GM23338 (cell line): ENCODE measurements at regions not wholly inside any gene's neighbourhood (a gene's known extent, or its start where the extent isn't known, plus 50 kb on each side); places are given as distances from the start of the nearest gene placed in this dataset.

Experiments used
- ATAC-seq: fragments of 200-7000 bp; cut with Tn5 transposase; 3 replicates; pipeline ENCODE4 v1.9.1; 2020
- DNase-seq: peaks from one replicate; pipeline ENCODE4 v3.0.0-alpha.2; 2015; ENCODE audit warnings: low spot score
- H2AFZ ChIP-seq: fragments of 200-600 bp; sonication (generic); 2 replicates; pipeline ENCODE4 v1.8.0; 2016; ENCODE audit warnings: antibody characterized with exemption, mild to moderate bottlenecking, moderate library complexity
- H3F3A ChIP-seq: fragments of 200-600 bp; sonication (generic); replicated peaks from 2 replicates; pipeline ENCODE4 v1.8.0; 2017; ENCODE audit warnings: antibody characterized with exemption, mixed run types, low read depth
- H3K27ac ChIP-seq: fragments of 200-600 bp; sonication (generic); 2 replicates; pipeline ENCODE4 v1.6.1; 2016; ENCODE audit warnings: low read depth
- H3K27me3 ChIP-seq: fragments of 200-600 bp; sonication (generic); 2 replicates; pipeline ENCODE4 v1.8.0; 2016; ENCODE audit warnings: mild to moderate bottlenecking, mixed run types, moderate library complexity; ENCODE audit not compliant: insufficient read depth
- H3K36me3 ChIP-seq: fragments of 200-600 bp; sonication (generic); 2 replicates; pipeline ENCODE4 v1.8.0; 2016; ENCODE audit warnings: mild to moderate bottlenecking; ENCODE audit not compliant: insufficient read depth
- H3K4me1 ChIP-seq: fragments of 200-600 bp; sonication (generic); 2 replicates; pipeline ENCODE4 v1.8.0; 2016; ENCODE audit warnings: mild to moderate bottlenecking, moderate library complexity; ENCODE audit not compliant: insufficient read depth
- H3K4me2 ChIP-seq: fragments of 200-600 bp; sonication (generic); 2 replicates; pipeline ENCODE4 v1.7.1; 2017; ENCODE audit warnings: mixed run types
- H3K4me3 ChIP-seq: fragments of 200-600 bp; sonication (generic); 2 replicates; pipeline ENCODE4 v1.6.1; 2016; ENCODE audit warnings: mixed run types
- H3K79me2 ChIP-seq: fragments of 200-600 bp; sonication (generic); replicated peaks from 2 replicates; pipeline ENCODE4 v1.8.0; 2017; ENCODE audit warnings: mild to moderate bottlenecking; ENCODE audit not compliant: insufficient read depth
- H3K9me2 ChIP-seq: fragments of 200-600 bp; sonication (generic); 2 replicates; pipeline ENCODE4 v1.8.0; 2017; ENCODE audit not compliant: insufficient read depth
- H4K20me1 ChIP-seq: fragments of 200-600 bp; sonication (generic); replicated peaks from 2 replicates; pipeline ENCODE4 v1.8.0; 2017; ENCODE audit warnings: mild to moderate bottlenecking; ENCODE audit not compliant: insufficient read depth
- H3K27ac Mint-ChIP-seq: 2 replicates; pipeline ENCODE4 v1.8.0; 2020; ENCODE audit warnings: inconsistent platforms, mild to moderate bottlenecking, moderate library complexity, mixed read lengths
- H3K27me3 Mint-ChIP-seq: 3 replicates; pipeline ENCODE4 v1.8.0; 2022; ENCODE audit warnings: low read depth, mild to moderate bottlenecking, moderate library complexity, mixed read lengths, inconsistent platforms; ENCODE audit not compliant: insufficient read depth, poor library complexity
- H3K36me3 Mint-ChIP-seq: 3 replicates; pipeline ENCODE4 v1.8.0; 2021; ENCODE audit warnings: low read depth, mild to moderate bottlenecking, inconsistent platforms, moderate library complexity, mixed read lengths
- H3K4me1 Mint-ChIP-seq: 3 replicates; pipeline ENCODE4 v1.8.0; 2020; ENCODE audit warnings: mild to moderate bottlenecking, inconsistent platforms, mixed read lengths
- H3K4me3 Mint-ChIP-seq: 3 replicates; pipeline ENCODE4 v1.8.0; 2021; ENCODE audit warnings: moderate library complexity, mild to moderate bottlenecking, inconsistent platforms, mixed read lengths
- H3K9me3 Mint-ChIP-seq: 3 replicates; pipeline ENCODE4 v1.8.0; 2020; ENCODE audit warnings: moderate library complexity, mild to moderate bottlenecking, inconsistent platforms, mixed read lengths
- CREB1 ChIP-seq: fragments of 250-450 bp; sonication (Bioruptor Pico); IDR thresholded peaks from 2 replicates; pipeline ENCODE4 v1.5.0; 2020; ENCODE audit warnings: low read depth, mild to moderate bottlenecking, moderate library complexity
- CTCF ChIP-seq, 2 experiments: fragments of 200-600 bp in 1 of 2; sonication (generic) in 1 of 2; conservative IDR thresholded peaks; 2 replicates each; pipeline versions ENCODE4 v1.5.1 to v1.6.1; 2016 to 2017; ENCODE audit warnings: antibody characterized with exemption in 2 of 2, low read depth in 2 of 2, mild to moderate bottlenecking in 2 of 2, moderate library complexity in 1 of 2
- EZH2 ChIP-seq: fragments of 200-600 bp; sonication (generic); IDR thresholded peaks from one replicate; pipeline ENCODE4 v1.8.0; 2017; ENCODE audit warnings: antibody characterized with exemption, mild to moderate bottlenecking, low read depth; ENCODE audit not compliant: unreplicated experiment
- EZH2phosphoT487 ChIP-seq: fragments of 200-600 bp; sonication (generic); IDR thresholded peaks from one replicate; pipeline ENCODE4 v1.8.1; 2018; ENCODE audit warnings: antibody characterized with exemption; ENCODE audit not compliant: unreplicated experiment
- JUNB ChIP-seq: IDR thresholded peaks from one replicate; pipeline ENCODE4 v1.6.1; 2016; ENCODE audit warnings: antibody characterized with exemption; ENCODE audit not compliant: unreplicated experiment
- ZNF114 ChIP-seq: fragments of 250-450 bp; sonication (Bioruptor Pico); IDR thresholded peaks from 2 replicates; pipeline ENCODE4 v1.5.0; 2020; ENCODE audit warnings: mild to moderate bottlenecking, moderate library complexity
- ZNF462 ChIP-seq: fragments of 250-450 bp; sonication (Bioruptor Pico); IDR thresholded peaks from 2 replicates; pipeline ENCODE4 v1.5.0; 2020; ENCODE audit warnings: mild to moderate bottlenecking, moderate library complexity

GRCh38 chr11:27213232-27213660 is 149.8 kb downstream of the CCDC34 start (continued):
- TF ChIP-seq ZNF462 (CRISPR knock-in tag), result no peak
- TF ChIP-seq CREB1, result no peak
- TF ChIP-seq ZNF114 (CRISPR knock-in tag), result no peak

- Histone ChIP-seq H3F3A (no peaks in the 10 kb centered on the region), H3K4me1 (peaks cover 12% of the 10 kb centered on the region), H4K20me1 (no peaks in the 10 kb centered on the region), H3K9me2 (0 out of 2 replicates have a peak, but pooled peaks cover 4% of the 10 kb centered on the region), H3K4me3 (no peak overlapping the region), H3K4me2 (no peak overlapping the region), H3K27me3 (no peaks in the 10 kb centered on the region), H3K36me3 (0 out of 2 replicates have a peak, but pooled peaks cover 3% of the 10 kb centered on the region), H2AFZ (no peak overlapping the region), H3K79me2 (no peaks in the 10 kb centered on the region), H3K27ac (no peak overlapping the region)
- Mint-ChIP-seq H3K27ac (no peak overlapping the region), H3K36me3 (peaks cover 3% of the 10 kb centered on the region; the same call in 1 of the 3 replicates), H3K4me3 (no peak overlapping the region), H3K9me3 (no peaks in the 10 kb centered on the region), H3K27me3 (peaks cover 7% of the 10 kb centered on the region), H3K4me1 (peaks cover 18% of the 10 kb centered on the region)
- no peak for ATAC-seq
- no peak for DNase-seq
- TF ChIP-seq ZNF114 (CRISPR knock-in tag), result no peak
- TF ChIP-seq EZH2phosphoT487, result no peak
- no peak for TF ChIP-seq CTCF (conservative IDR thresholded peaks at IDR 0.05; ENCODE audit: low read depth in 2 of 2)
- no peak for TF ChIP-seq EZH2
- TF ChIP-seq JUNB, result no peak
- no peak for TF ChIP-seq CREB1
- TF ChIP-seq ZNF462 (CRISPR knock-in tag), result no peak
Measured at GRCh38 chr11:27212248-27212780, 150.7 kb downstream of the CCDC34 start.
